Fibroblast of pulmonary artery (primary cell): ENCODE measurements at regions not wholly inside any gene's neighbourhood (a gene's known extent, or its start where the extent isn't known, plus 50 kb on each side); places are given as distances from the start of the nearest gene placed in this dataset.

Experiments
- DNase-seq: peaks from one replicate; pipeline ENCODE4 v3.0.0-alpha.2; 2010; ENCODE audit warnings: low read depth
- H3K4me3 ChIP-seq: replicated peaks from 2 replicates; pipeline ENCODE4 v1.5.1; 2011; ENCODE audit warnings: low read depth, mild to moderate bottlenecking, control low read depth, low read length, moderate library complexity
- CTCF ChIP-seq: IDR thresholded peaks from 2 replicates; pipeline ENCODE4 v1.5.1; 2011; ENCODE audit warnings: mild to moderate bottlenecking, control low read depth, low read length, inconsistent platforms; ENCODE audit errors: missing control alignments

GRCh38 chr3:18069568-18069967 is 327.1 kb upstream of the TBC1D5 start:
- H3K4me3 ChIP-seq: no peak overlapping the region
- no peak for DNase-seq
- no peak for TF ChIP-seq CTCF

GRCh38 chr3:18066899-18067582 is 324.6 kb upstream of the TBC1D5 start:
- TF ChIP-seq CTCF: no peak
- no peak for DNase-seq
- no peak overlapping the region for H3K4me3 ChIP-seq

GRCh38 chr3:18064586-18064985 is 322.2 kb upstream of the TBC1D5 start:
- TF ChIP-seq CTCF: no peak
- H3K4me3 ChIP-seq: no peak overlapping the region
- DNase-seq: no peak

- DNase-seq: peak; percentile 4
- no peak overlapping the region for H3K4me3 ChIP-seq
- TF ChIP-seq CTCF: no peak
These were observed 320.2 kb upstream of the TBC1D5 start for GRCh38 chr3:18062657-18063025.

GRCh38 chr3:18061737-18062656 is 319.6 kb upstream of the TBC1D5 start:
- no peak overlapping the region for H3K4me3 ChIP-seq
- no peak for DNase-seq
- TF ChIP-seq CTCF: no peak

GRCh38 chr3:18058666-18059065 is 316.2 kb upstream of the TBC1D5 start:
- no peak for DNase-seq
- H3K4me3 ChIP-seq: no peak overlapping the region
- TF ChIP-seq CTCF: no peak
